GM18508 (cell line): ENCODE measurements at regions not wholly inside any gene's neighbourhood (a gene's known extent, or its start where the extent isn't known, plus 50 kb on each side); places are given as distances from the start of the nearest gene placed in this dataset.
"Not testable (repeated sequence)": the region's sequence is repeated elsewhere in the genome, so short reads cannot be mapped to it uniquely, and the experiment has no call there.

Experiments
- ATAC-seq: cut with Tn5 transposase; IDR thresholded peaks from one replicate; pipeline ENCODE4 v1.9.1; 2021; ENCODE audit warnings: moderate number of reproducible peaks; ENCODE audit not compliant: insufficient read depth, unreplicated experiment

DNA sequence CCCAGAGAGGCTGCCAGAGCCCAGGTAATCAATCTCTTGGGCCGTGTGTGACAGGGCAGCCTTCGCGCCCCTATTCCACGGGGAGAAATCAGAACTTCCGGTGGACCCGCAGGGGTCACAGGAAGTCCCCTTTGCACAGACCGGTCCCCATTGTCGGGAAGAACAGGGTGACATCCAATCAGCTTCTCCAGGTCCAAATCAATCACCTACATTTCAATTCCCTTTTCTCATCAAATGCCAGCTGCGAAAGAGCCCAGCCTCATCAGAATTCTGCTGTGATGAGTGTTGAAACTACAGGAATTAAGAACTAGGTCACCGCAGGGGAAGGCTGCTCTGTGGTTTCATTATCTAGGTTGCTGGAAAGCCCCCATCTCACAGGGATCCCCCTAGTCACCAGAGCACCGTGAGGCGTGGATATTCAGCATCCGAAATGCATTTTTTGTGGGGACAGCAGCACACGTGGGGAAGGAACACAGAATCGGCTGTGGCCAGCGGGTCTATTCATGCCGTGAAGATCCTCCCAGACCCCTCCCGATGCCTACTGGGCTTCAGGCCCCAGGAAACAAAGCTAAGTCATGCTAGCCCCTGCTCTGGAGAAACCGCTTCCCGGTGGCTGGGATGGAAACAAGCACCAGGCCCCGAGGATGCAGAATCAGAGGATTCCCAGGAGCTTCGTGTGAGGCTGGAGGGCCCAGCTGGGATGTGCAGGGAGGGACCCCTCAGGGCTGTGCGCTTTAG lies 193.7 kb upstream of the ID2 start:
- ATAC-seq, result peak; percentile 81

- no peak for ATAC-seq
Observed at GRCh38 chr2:8489221-8489620, 192.6 kb upstream of the ID2 start.

DNA sequence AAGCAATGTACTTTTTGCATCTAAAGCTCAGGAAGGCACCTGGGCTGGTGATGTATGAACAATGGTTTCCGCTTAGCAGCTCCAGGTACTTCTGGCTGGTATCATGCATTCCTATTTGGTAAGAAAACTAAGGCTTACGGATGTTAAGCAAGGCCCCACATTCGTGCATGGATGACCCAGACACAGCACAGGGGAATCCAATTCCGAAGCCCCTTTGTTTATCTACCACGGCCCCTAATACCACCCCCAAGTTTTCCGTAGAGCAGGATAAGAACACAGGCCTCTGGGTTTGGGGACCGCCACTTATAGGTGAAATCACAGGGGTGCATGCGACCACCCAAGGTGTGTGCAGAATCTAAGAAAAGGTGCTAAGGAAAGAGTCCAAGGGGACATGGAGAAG lies 192.1 kb upstream of the ID2 start:
- ATAC-seq, result no peak

DNA sequence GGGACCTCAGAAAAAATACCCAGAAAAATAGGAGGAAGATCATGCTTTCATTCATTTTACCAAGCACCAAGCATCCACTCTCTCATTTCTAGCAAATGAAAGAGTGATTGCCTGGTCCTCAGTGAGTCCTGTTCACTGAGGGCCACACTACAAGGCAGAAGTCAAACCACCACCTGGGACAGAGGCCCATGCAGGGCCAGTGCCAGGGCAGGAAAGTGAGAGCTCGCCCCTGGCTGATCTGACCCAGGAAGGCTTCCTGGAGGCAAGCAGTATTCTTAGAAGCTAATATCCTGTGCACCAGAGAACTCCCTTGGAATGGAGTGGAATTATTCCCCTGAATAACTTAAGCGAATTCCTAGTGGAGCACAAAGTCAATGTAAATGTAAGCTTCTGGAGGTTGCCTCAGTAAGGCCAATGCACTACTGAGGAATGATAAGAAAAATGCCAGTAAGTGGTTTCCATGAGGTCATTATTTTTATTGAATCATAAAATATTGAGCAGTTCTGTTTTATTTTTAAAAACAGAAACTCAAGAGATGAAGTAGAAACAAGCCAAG lies 191.6 kb upstream of the ID2 start:
- ATAC-seq, result no peak

- no peak for ATAC-seq
Observed at GRCh38 chr2:8491296-8492027, 190.4 kb upstream of the ID2 start.

DNA sequence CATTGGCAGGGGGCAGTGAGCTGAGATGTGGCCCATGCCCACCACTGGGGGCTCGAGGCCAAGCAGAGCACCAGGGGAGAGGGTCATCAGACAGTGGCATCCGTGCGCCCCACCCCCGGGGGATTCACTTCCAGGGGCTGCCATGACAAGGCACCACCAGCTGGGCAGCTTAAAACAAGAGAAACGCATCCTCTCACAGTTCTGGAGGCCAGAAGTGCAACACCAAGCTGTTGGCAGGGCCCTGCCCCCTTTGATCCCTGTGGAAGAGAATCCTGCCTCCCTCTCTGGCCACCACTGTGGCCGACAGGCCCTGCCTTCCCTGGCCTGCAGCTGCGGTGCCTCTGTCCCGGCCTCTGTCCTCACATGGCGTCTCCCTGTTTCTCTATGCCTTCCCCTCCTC lies 187.7 kb upstream of the ID2 start:
- no peak for ATAC-seq

DNA sequence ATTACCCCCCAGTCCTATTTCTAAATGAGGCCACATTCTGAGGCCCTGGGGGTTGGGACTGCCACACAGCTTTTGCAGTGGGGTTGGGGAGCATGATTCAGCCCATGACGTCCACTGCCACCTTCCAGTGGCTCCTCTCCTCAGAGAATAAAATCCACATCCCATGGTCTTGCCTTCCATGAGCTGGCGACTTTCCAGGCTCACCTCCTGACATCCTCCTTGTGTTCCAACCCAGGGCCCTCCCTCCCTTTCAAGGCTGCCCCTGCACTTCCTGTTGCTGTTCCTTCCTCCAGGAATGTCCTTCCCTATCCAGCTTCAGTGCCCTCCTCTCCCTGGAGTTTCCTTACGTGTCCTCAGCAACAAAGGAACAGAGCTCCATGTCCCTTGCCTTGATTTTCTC lies 187.3 kb upstream of the ID2 start:
- no peak for ATAC-seq

GRCh38 chr2:8495189-8495989 lies 186.5 kb upstream of the ID2 start:
- no peak for ATAC-seq

DNA sequence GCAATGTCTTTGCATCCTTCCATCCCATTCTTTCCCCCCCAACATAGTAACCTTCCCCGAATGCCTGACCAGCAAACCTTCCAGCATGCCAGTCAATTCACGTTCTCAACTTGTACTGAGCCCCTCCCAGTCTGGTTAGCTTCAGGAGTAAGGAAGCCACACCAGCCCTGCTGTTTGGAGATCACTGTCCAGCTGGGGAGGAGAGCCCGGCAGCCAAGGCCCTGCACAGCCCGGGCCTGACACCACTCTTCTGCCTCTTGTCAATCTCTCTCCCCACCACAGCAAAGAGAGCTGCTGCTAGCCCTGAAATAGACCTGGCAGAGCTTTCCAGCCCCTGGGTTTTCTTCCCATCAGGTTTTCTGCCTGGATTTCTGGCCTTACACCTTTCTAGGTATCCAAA lies 185.8 kb upstream of the ID2 start:
- ATAC-seq, result no peak

DNA sequence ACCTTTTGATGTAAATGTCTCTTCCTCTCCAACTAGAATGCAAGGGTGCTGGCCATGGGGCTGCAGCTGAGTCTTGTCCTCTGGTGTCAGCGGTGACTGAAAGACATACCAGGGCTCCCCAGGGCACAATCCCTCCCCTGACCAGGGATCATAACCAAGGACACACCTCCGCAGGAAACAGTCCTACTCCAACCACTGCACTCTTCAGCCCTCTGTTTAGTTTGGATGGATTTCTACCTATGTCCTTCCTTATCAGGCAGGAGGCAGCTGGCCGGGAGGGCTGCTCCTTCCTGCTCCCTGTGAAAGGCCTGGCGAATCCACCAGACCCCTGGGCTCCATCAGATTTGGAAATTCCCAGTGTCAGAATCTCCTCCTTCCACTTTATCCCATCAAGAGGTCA lies 185.2 kb upstream of the ID2 start:
- no peak for ATAC-seq

DNA sequence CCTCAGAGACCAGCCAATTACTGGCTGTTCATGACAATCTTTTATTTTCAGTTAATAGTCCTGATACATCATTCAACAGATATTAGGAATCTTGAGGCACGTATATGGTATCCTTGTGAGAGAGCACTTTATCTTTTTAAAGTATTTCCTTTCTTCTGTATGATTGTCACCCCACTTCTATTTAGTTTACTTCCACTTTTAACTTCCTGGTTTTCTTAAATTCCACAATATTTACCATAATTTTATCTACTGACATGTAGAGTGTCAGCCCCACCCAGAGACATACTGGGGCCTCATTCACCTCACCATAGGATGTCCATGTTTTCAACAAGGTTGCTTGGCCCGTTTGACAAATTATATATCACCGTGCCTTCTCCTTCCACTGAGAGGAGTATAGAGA lies 182.9 kb upstream of the ID2 start:
- ATAC-seq, result no peak

DNA sequence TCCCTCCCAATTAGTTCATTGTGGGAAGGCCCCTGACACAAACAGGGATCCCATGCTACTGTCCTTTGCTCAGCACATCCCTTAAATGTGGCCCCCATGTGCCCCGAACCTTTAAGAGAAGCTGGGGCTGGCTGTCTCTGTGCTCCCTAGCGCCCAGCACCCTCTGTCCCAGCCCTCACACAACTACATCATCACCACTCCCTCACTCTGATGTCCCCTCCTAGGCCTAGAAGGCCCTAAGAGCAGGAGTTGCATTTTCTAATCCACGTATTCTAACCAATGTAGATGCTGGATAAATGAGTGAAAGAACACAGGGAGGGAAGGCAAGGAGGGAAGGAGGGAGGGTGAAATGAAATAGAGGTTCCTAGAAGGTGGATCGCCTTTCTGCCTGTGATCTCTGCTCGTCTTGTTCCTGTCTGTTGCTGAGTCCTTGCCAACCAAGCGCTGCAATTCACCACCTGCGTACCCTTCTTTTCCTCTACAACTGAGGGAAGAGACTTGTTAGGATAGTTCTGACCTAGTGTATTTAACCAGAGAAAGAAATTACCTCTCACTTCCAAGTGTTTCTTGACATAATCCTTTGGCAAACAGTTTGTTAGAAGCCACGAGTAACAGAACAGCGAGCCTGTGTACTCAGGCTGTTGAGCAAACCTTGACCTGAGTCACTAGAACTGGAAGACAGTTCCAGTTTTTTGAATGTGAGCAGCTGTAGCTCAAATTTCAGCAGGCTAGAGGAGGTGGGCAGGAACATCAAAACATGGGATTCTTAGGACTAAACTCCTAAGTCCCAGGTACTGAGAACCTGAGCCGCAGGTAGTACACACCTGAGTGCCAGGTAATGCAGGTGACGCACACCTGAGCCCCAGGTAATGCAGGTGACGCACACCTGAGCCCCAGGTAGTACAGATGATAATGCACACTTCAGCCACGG lies 181.5 kb upstream of the ID2 start:
- no peak for ATAC-seq

GRCh38 chr2:8501061-8501720 lies 180.7 kb upstream of the ID2 start:
- ATAC-seq, result no peak

DNA sequence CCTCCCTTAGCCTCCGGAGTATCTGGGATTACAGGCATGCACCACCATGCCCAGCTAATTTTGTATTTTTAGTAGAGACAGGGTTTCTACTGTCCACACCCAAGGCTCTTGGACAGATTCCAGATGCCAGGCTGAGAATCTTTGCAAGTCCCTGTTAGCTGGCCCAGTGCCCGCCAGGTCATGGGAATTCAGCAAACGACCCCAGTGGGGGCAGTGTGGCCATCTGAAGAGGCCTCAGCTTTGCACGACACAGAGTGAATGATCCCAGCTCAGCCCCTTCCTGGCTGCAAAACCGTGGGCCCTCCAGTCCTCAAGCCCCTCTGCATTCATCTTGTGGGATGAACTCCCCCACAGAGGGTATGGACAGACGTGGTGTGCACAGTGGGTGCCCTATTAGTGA lies 179.5 kb upstream of the ID2 start:
- ATAC-seq, result no peak

GRCh38 chr2:8505311-8505920 lies 176.4 kb upstream of the ID2 start:
- no peak for ATAC-seq

DNA sequence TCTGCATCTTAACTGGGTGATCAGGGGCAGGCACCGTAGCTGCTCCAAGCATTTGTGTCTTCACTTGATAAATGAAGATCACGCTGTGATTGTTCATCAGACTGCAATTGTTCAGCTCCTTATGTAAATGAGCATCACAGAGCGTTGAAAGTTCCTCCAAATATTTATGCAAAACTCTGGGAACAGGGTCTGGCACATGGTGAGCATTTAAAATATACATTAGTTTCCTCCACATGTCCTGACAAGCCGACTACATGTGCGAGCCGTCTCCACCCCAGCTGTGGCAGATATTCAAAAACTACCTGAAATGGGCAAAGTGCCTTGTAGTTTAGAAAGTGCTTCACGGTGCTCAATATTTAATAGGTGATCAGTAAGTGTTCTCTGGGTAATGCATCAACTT lies 175.1 kb upstream of the ID2 start:
- ATAC-seq, result no peak

DNA sequence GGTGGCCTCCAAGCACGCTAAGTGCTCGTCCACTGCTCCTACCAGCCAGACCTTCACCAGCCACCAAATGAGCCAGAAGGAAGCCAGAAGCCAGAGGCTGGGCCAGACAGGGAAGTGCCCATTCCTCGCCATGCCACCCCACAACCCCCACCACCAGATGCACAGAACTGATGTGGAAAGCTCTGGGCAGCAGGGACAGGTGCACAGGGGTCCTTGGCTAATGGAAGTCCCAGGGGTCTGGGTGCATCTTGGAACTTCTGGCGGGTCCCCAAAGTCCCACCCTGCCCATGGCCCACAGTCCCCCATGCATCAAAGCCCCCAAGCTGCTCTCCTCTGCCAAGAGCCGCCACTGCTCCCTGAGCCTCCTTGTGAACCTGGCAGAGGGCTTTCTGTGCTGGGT lies 173.1 kb upstream of the ID2 start:
- ATAC-seq, result no peak

GRCh38 chr2:8509621-8510020 lies 172.2 kb upstream of the ID2 start:
- no peak for ATAC-seq

DNA sequence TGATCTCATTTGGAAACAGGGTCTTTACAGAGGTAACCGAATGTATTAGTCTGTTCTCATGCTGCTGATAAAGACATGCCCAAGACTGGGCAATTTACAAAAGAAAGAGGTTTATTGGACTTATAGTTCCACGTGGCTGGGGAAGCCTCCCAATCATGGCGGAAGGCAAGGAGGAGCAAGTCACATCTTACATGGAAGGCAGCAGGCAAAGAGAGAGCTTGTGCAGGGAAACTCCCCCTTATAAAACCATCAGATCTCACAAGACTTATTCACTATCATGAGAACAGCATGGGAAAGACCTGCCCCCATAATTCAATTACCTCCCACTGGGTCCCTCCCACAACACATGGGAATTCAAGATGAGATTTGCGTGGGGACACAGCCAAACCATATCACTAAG lies 171.8 kb upstream of the ID2 start:
- ATAC-seq, result not testable (repeated sequence)
